ENCODE measurements at regions not wholly inside any gene's neighbourhood (a gene's known extent, or its start where the extent isn't known, plus 50 kb on each side); places are given as distances from the start of the nearest gene placed in this dataset.
"Not testable (repeated sequence)": the region's sequence is repeated elsewhere in the genome, so short reads cannot be mapped to it uniquely, and the experiment has no call there.

DNA sequence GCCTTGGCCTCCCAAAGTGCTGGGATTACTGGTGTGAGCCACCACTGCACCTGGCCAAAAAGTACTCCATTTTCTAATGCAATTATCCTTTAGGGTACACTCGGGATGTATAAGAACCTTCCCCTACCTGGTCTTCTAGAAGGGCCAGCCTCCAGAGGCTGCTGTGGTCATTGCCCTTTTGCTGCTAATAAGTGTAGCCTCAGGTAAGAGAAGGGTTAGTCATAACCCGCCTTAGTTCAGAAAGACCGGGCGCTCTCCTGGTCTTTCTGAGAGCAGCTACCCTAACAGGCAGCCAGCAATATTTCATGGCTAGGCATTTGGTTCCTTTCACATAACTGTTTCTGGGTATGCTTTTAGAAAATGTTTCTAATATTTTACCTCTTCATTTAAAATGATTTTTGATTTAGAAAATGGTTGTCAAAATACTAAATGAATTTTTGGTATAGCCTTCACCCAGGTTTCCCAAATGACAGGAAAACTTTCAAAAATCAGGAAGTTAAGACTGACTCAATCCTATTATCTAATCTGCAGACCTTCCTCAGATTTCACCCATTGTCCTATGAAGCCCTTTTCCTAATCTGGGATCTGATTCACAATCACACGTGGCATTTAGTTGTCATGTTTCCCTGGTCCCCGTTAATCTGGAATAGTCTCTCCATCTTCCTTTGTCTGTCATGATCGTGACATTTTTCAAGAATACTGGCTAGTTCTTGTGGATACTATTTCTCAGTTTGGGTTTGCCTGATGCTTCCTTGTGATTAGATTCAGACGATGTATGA lies 479.0 kb downstream of the SIPA1L2 start:
- no peak for DNase-seq

DNA sequence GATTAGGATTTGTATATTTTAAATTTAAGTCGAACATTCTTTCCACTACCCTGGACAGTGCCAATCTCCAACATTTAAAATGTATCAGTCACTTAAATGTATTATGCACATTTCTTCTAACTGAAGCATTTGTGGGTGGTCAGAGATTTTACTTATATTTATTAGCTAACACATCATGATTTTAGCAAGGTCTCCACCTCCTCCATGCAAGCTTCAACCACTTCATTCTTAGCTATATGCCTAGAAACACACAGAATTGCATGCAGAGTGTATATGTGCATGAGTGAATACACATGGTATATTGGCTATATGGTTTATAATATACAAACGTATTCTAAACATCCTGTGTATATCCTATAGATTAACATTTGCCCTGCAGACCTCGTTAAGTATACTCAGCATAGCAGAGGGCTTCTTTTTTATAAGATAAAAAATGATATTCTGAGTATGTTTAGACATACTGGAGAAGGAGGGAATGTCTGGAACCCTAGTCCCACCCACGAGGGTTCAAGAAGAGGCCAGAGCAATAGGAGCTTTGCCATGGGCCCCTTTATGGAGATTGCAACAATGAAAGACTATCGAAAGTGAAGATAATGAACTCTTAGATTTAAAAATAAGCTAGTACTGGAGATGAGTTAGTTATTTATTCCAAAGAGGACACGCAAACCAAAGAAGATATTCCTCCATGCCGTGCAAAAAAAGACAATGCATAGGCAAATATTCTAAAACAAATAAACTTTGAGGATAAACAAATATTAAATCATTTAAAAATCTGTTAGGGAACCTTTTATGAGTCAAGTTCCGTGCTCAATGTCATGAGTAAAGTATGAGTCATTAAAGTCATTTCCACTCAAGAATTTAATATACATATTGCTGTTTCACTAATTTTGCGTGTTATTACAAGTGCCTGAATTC lies 480.4 kb downstream of the SIPA1L2 start:
- DNase-seq, result no peak

DNA sequence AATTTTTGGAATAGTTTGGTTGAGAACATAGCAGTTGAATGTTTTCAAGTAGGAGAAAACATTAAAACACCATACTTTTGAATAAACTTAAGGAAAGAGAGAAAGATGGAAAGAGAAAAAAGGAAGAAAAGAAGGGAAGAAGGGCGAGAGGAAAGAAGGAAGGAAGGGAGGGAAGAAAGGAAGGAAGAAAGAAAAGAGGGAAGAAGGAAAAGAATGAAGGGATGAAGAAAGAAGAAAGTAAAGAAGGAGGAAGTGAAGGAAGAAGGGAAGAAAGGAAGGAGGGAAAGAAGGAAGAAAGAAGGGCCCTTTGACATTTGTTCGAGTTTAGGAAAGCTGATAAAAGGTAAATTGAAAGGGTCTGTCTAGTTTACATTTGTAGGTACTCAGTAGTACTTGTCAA lies 482.7 kb downstream of the SIPA1L2 start:
- no peak for DNase-seq

DNA sequence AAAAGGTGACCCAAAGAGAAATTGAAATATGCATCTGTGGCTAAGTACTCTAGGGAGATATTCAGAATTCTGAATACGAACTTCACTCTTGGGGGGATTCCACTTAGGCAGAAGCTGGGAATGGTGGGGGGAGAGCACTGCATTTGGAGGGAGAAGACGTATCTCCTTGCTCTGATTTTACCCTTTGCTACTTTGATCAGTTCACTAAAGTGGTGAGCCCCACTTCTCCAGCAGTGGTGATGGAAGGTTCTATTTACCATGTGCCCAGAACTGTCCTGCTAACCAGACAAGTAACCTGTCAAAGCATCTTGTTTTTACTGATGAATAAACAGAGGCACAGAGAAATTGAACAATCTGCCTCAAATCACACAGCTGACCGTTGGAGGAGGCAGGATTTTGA lies 483.4 kb downstream of the SIPA1L2 start:
- no peak for DNase-seq

DNA sequence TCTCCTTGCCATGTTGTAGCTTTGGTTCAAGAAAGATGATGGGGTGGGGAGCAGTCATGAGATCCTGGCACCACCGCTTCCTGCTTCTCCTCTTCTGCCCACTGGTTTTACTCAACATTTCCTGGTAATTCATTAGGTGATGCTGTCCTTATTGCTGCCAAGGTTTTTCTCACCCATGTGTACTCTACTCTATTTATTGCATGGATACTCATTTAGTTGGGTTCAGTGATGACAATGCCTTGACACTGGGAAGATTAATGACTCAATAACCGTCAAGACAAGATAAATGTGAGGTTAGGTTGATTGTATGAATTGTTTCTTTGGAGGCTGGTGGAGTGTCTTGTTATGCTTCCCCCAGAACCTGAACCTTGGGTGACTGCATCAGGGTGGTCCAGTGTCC lies 484.2 kb downstream of the SIPA1L2 start:
- DNase-seq, result no peak

DNA sequence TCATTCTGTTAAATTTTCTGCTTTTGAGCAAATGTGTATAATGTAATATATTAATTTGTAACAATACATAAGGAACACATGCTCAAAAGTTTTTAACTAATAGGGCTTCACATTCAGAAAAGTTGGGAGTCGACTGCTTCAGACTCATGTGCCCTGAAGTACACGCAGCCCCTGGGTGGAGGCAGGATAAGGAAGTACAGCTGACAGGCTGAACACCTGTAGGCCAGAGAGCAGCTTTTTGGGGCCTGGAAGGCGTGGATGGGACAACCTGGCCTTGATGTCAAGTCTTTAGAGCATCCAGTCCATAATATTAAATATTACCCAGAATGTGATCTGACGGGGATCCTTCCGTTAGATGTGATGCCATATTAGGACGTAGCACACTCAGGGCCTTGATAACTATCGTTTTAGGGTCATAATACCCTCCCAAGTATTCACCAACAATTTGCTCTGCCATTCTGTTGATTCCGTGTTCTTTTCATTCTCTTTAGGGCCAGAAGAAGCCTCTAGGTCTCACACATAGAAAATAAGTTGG lies 485.2 kb downstream of the SIPA1L2 start:
- DNase-seq, result no peak

DNA sequence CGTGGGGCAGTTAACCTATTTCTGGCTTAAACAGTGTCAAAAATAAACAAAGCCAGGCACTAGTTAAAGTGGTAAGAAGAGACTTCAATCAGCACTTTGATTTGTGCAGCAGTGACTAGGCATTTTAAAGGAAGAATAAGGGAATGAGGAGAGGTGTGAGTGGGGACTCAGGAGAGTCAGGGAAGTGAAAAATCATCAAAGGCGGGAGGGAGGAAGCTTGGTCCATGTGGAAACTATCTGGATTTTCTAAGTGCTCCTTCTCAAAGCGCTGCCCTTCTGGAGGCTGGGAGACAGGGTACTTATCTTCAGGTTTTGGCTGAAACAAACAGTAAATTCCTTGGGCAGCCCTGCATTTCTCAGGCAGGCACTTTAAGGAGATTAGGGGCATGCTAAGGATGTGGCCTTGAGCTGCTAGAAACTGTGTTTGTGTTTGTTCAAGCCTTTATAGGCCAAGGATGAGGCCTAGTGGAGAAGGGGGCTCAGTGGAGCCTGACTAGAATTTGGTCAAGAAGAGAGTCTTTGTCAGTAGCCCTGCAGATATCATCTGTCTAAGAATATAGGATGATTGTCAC lies 486.5 kb downstream of the SIPA1L2 start:
- no peak for DNase-seq

DNA sequence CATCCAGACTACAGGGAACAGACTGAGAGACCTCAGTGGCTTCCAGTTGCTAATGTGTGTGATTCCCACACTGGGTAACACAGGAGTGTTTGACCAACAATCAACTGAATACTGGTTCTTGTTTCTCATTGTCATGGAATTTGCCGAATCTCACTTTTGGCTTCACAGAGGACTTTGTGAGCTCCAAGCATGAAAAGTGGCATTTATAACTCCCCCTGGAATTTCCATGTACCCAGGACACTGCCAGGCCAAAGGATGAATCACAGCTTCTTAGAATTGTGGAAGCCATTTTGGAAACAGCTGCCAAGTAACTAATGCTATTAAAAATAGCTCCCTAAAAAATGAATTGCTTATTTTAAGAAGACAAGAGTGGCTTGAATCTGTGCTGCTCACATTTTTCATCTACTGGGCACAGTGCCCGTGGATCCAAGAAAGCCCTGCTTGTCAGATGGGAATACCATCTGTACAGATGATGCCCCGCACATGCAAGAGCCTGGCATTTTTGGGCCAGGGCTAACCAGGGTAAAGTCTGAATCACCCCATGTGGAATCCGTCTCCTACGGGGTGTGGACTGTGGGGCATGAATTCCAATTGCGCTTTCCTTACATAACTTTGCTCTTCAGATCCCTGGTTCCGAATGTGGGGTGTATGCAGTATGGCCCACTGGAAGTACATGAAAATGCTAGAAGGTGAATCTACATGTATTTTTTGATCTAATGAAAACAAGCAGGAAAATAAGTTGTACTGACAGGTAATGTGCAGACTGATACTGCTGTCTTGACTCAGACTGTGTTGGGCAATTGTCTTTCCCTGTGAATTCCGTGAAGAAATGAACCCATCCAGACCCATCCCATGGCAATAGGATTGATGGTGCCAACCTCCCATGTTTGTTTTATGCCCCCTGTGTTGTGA lies 487.3 kb downstream of the SIPA1L2 start:
- no peak for DNase-seq

DNA sequence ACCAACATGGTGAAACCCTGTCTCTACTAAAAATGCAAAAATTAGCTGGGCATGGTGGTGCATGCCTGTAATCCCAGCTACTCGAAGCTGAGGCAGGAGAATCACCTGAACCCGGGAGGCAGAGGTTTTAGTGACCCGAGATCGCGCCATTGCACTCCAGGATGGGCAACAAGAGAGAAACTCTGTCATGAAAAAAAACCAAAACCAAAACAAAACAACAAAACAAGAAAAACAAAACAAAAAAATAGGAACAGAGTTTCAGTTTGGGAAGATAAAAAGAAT lies 488.8 kb downstream of the SIPA1L2 start:
- not testable (repeated sequence) for DNase-seq

DNA sequence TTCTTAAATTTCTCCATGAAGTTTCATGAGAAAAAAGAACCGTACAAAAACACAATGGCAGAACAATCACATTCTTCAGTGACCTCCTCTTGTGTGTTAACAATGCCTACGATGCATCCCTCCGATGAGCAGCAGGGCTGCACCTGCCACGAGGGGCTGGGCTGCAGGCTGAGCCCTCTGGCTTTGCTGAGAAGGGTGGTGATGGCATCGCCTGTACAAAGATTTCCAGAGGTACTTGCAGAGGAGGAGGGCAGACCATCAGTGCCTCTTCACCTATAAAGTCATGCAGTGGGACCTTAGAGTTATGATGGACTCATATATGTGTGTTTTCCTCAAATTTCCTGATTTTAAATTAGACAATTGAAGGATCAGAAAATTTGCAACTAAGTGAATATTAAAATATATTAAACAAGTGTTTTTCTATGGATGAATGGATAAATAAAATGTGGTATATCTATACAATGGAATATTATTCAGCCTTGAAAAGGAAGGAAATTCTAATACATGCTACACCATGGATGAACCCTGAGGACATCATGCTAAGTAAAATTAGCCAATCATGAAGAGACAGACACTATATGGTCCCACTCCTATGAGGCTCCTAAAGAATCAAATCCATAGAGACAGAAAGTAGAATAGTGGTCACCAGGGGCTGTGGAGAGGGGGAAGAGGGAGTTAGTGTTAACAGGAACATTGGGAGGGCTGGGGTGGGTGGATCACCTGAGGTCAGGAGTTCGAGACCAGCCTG lies 489.3 kb downstream of the SIPA1L2 start:
- no peak for DNase-seq

DNA sequence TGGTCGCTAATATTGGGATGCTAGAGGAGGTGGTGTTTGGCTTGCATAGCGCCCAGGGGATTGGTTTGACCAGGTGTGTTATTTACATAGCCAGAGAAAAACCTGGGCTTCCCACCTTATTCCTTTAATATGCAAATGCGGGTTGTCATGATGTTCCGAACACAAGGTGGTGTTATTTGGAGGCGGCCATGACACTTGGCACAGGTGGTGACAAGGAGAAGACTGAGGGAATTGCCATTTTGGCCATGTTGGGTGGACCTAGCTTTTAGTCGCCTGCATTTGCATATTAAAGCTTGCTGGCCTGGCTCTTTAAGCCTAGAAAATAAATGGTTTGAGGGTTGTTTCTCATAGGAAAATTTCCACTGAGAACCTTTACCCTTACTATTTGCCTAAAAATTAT lies 490.5 kb downstream of the SIPA1L2 start:
- DNase-seq, result no peak

DNA sequence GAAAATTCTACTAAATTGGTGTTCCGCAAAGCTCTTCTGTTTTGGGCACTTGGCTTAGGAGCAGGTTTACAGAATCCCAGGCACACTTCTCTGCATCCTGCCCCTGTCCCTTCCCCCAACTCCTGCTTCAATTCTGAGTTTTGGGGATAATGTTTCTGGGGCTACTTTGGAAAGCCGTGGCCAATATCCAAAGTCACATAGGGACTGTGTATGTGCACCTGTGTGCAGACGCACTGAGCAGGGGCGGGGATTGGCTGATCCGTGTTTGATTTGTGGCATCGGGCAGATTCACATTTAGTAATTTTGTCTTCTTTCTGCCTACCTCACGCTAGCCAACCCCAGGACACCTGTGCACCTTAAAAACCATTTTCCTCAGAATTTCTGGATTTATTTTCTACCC lies 491.9 kb downstream of the SIPA1L2 start:
- no peak for DNase-seq

DNA sequence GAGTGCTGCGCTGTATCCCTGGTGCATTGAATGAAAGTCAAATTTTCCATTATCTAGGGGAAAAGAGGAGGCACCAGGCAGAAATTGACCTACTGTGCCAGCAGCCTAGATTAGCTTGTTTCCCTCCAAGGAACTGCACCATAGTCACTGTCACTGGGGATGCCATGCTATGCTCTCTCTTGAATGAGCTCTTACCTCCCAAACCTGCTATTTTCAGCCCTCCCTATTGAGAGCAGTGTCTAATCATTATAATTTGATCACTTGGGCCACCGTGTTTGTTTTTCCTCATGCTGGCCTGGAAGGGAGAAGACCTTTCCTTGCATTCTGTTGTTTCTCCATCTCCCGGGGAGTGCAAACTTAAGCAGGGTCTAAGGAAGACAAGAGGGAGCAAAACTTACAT lies 492.9 kb downstream of the SIPA1L2 start:
- DNase-seq, result no peak

DNA sequence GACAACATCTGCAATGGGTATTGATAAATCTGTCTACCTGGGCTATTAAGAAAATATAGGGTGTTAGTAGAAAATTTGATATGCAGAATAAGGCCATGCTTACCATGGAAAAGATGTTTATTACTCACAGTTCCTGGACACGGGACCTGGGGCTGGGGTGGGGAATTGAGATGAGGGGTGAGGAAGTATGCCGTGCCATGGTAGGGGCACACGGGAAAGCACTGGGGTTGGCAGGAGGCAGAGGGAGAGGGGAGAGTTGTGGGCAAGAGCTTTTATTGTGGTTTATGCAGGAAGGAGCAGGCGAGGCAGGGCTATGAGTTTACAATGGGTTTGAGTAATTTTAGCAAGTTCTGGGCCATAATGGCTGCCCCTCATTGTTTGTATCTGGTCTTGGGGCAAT lies 493.8 kb downstream of the SIPA1L2 start:
- DNase-seq, result no peak

DNA sequence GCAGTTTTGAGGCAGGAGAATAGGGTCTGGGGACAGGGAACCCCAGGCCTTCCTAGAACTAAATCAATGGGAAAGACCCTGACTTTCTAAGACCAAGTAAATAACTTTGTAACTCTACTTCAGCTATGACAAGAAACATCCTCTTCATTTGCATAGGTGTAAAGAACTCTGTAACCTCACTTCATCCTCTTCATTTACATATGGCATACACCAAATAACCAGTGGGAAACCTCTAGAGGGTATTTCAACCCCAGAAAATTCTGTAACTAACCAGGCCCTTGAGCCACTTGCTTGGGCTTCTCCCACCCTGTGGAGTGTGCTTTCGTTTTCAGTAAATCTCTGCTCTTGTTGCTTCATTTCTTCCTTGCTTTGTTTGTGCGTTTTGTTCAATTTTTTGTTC lies 495.6 kb downstream of the SIPA1L2 start:
- no peak for DNase-seq

DNA sequence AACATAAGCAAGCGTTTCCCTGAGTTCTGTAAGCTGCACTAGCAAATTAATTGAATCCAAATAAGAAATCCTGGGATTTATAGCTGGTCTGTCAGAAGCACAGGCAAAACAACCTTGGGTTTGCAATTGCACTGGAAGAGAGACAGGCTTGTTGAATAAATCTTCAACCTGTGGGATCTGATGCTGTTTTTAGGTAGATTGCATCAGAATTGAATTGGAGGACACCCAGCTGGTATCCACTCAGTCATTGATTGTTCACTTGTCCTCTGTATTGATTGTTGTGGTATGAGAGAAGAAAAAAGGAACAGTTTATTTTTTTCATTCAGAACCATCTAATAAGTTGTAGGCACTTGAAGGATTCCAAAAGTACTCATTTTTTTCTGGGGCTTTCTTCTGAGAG lies 497.4 kb downstream of the SIPA1L2 start:
- no peak for DNase-seq

DNA sequence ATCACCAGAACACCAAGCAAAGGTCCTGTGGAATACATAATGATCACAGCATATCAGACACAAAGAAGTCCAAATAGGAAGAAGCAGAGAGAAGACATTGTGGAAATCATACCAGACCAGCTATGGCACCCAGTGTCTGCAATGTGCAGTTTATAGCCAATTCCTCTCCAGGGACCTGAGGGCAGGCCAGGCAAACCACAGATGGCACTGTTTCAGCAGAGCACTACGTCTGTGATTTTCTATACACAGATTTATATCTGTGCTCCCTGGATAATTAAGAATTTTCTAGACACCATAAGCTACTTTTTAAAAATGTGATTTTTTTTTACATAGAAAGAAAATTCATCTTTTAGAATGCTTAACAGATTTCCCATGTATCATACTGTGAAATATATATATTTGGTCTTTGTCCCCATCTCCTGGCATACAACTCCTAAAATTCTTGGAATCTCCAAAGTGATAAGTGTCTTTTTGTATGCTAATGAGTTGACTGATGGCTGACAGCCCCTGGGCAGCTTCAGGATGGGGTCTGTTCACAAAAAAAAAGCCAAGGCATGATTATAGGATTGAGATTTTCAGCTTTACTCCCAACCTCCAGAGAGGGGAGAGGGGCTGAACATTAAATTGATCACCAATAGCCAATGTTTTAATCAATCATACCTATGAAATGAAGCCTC lies 498.1 kb downstream of the SIPA1L2 start:
- DNase-seq, result no peak

DNA sequence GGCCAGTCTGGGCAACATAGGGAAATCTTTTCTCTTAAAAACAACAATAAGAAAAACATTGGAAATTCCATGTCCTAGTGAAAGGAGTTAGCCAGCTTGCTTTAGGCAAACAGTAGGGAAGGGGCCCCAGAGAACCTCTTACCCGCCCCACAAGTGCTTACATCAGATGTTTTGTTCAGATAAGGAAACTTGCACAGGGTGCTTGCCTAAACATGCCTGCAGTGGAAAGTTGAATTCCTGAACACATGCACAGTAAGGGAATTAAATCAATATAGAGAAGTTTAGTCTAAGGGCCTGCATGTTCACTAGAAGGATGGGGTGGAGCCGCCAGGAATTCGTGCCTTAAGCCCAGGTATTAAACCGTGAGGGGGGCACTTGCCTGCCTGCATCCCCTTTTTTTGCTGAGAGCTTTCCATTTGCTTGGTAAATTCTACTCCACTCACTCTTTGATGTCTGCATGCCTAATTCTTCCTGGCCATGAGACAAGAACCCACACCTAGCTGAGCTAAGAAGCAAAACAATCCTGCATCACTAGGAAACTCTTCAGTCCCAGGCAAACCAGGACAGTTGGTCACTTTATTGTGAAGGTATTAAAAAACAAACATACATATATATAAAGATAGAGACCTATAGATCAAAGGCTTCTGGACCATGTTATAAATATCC lies 499.0 kb downstream of the SIPA1L2 start:
- DNase-seq, result no peak

DNA sequence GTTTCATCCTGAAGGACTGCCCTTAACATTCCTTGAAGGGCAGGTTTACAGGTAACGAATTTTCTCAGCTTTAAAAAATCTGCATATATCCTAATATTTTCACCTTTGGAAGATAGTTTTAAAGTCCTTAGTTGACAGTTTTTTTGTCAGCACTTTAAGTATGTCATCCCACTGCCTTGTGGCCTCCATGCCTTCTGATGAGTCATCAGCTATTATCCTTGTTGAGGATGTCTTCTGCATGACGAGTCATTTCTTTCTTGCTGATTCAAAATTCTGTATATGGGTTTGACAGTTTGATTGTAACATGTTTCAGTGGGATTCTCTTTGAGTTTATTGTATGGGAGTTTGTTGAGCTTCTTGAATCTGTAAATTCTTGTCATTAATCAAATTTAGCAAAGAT lies 500.6 kb downstream of the DISC1 start:
- peak in 1 of 2 donors; percentile 2 for DNase-seq

Measured in inflammatory macrophage (primary cell).